GM21423 (cell line): ENCODE measurements at regions not wholly inside any gene's neighbourhood (a gene's known extent, or its start where the extent isn't known, plus 50 kb on each side); places are given as distances from the start of the nearest gene placed in this dataset.
A peak's percentile ranks its signal among the peaks of the same experiment; 100 is the strongest.

Experiments used
- ATAC-seq: cut with Tn5 transposase; IDR thresholded peaks from one replicate; pipeline ENCODE4 v1.9.1; 2021; ENCODE audit warnings: mild to moderate bottlenecking, moderate library complexity; ENCODE audit not compliant: unreplicated experiment

DNA sequence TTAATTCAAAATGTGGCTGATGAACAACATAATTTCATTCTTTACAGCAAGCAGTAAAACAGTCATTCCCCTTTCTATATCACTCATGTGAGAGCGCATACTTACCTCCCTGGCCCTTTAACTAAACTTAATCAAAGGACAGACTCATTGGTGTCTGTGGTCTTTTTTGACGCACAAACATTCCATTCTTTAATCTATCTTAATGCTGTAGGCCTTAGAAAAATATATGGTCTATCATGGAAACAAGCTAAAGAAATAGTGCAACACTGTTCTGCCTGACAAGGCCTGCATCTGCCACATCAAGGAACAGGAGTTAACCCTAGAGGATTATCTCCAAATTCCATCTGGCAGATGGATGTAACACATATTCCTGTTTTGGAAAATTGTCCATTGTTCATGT is 878.1 kb downstream of the NLGN4Y start:
- no peak for ATAC-seq

DNA sequence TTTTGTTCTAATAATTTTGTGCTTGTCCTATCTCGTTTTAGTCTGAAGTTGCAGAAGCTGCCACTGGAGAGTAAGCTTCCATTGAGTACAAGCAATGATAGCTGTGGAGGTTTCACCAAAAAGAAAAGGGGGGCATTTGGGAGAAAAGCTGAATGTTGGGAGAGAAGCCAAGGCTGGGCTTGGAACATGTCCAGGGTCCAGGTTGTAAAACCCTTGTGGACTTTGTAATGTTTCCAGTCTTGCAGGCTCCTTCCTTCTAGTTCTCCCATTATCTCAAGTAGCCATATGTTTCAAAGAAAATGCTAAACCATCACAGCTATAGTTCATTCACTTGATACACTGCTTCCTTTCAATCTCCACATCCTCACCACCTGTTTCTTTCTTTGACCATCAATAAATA is 880.2 kb downstream of the NLGN4Y start:
- ATAC-seq, result no peak

DNA sequence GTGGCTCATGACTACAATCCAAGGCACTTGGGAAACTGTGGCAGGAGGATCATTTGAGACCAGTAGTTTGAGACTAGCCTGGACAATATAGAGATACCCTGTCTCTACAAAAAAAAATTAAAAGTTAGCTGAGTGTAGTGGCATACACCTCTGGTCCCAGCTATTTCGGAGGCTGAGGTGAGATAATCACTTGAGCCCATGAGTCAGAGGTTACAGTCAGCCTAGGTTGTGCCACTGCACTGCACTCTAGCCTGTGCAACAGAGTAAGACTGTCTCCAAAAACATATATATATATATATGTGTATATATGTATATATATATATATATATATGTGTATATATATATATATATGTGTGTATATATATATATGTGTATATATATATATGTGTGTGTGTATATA is 890.8 kb downstream of the NLGN4Y start:
- no peak for ATAC-seq

DNA sequence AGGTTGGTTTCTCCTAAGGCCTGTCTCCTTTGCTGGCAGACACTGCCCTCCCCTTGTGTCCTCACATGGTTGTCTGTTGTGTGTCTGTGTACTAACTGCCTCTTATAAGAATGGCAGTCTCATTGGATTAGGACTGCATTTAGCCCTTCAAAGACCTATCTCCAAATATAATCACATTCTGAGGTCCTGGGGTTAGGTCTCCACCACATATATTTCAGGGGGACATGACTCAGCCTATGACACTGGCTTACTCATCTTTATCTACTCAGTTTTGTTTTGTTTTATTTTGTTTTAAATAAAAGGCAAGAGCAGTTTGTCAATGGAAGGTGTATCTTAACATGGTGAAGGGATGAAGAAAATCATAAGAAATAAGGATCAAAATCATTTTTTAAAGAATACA is 894.3 kb downstream of the NLGN4Y start:
- no peak for ATAC-seq

DNA sequence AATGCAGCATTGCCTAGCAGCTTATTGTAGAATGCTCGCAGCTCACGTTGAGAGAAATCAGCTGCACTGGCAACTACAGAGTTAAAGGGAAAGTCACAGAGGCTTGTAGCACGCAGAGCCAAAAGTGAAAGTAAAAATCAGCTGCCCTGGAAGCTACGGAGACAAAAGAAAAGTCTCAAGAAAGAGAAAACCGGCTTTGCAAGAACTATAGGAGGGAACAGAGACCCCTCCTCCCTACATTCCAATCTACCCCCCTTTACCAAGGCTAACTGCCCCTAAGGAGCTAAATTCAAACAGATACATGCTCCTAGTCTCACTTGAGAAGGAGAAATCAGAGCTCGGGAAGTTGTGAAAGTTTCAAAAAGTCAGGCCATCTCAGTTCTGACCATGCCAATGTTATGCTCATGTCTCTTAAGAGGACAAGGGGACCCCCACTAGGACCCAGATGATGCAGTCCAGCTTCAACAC is 900.4 kb downstream of the NLGN4Y start:
- ATAC-seq, result peak; percentile 79

DNA sequence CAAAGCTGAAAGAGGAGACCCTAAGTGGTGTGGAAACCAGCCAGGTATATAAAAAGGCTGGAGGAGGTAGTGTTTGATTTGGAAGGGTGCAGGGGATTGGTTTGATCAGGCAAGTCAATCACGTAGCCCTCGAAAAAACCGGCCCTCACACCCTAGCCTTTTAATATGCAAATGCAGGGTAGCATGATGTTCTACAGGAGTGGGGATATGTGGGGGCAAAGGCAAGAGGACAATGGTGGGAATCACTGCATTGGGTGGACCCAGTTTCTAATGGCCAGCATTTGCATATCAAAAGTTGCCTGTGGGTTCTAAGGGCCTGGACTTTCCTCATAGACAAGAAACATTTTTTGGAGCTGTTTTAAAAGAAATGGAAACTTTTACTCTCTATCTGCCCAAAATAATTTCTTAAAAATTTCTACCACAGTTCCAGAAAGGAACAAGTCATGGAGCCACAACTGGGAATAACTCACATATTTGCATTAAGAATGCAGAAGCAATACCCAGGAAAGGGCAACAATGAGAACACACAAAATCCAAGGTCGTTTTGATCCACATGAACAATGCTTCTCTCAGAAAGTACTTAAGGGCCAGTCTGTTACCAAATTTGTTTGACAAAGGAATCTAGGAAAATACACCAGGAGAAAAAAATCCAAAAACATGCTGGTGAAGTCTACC is 915.8 kb downstream of the NLGN4Y start:
- no peak for ATAC-seq

DNA sequence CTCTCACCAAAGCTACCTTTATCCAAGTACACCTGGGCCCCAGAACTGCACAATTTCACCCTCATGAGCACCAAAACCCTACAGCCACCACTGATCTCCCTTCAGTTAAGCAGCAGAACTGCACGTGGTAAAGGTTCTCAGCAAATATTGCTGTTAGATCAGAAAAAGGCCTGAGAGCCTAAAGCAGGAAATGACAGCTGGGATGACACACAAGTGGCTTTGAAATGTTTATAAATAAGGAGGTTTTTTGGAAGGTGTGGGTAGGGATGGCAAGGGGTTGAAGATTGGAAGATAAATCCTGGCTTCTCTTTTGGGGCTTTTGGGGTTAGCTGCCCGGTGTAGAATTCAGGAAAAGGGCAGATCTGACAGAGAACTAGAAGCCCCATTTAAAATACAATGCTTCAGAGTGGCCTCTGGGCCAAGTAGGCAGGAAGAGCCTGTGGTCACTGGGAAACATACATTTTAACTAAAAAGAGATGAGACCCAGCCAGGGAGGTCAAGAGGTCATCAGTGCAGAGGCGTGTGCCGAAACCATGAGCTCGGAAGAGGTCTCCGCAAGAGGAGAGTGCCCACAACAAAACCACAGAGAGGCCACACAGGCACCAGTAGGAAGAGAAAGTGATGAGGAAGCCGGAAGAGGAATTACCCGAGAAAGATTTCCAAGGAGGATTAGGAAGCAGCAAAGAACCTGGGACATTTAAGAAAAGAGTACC is 916.5 kb downstream of the NLGN4Y start:
- no peak for ATAC-seq

DNA sequence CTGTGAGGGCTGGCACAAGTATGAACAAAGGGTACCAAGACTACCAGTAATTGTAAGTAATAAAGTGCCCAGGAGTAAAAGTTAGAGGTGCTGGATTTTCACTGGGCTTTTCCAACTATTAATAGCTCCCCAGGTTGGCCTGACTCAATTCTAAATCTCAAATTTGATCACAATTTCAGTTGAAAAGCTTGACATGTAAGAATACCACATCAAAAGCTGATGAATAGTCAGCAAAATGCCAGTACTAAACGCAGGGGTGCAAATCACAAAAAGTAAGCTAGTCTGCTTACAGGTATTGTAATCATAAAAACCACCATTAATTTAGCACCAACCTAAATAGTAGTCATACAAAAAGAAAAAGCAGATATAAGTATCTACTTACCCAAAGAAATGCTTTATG is 917.5 kb downstream of the NLGN4Y start:
- no peak for ATAC-seq

DNA sequence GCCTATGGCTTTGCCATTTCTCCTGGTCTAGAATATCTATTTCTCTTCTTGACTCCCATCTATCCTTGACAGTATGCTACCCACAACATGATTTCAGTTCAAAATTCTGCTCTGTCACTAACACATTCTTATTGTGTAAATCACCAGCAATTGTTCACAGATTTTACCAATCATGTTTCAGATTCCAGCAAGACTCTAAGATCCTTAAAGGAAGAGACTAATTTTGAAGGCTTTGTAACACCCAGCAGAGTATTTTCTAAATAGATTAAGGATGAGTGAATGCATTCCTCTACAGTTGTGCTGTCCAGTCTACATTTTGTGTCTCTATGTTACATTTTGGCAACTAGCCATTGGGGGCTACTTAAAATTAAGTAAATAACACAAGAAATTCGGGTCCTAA is 921.5 kb downstream of the NLGN4Y start:
- ATAC-seq, result no peak

DNA sequence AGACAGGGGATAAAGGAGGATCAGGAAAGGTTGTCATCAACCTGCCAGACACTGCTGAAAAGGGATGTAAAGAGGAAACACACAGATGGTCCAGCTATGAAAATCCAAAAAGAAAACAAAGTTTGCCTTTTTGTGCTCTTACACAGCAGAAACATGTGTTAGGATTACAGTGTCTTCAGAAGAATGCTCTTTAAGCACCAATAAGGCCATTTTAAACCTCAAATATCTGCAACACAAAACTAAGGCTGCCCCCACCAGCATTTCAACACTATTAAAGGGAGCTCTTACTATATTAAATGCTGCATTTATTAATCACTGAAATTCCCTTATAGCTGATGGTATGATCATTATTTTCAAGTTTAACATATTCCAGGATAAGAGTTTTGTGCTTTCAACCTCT is 922.5 kb downstream of the NLGN4Y start:
- ATAC-seq, result no peak

DNA sequence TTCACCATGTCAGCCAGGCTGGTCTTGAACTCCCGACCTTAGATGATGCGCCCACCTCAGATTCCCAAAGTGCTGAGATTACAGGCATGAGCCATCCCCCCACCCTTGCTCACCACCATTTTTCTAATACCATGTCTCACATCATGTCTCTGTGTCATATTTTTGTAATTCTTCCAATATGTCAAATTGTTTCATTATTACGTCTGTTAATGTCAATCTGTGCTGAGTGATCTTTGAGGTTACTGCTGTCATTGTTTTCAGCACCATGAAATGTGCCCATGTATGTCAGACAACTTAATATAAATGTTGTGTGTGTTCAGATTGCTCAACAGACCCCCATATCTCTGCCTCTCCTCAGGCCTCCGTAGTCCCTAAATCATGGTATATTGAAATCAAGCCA is 923.6 kb downstream of the NLGN4Y start:
- no peak for ATAC-seq

DNA sequence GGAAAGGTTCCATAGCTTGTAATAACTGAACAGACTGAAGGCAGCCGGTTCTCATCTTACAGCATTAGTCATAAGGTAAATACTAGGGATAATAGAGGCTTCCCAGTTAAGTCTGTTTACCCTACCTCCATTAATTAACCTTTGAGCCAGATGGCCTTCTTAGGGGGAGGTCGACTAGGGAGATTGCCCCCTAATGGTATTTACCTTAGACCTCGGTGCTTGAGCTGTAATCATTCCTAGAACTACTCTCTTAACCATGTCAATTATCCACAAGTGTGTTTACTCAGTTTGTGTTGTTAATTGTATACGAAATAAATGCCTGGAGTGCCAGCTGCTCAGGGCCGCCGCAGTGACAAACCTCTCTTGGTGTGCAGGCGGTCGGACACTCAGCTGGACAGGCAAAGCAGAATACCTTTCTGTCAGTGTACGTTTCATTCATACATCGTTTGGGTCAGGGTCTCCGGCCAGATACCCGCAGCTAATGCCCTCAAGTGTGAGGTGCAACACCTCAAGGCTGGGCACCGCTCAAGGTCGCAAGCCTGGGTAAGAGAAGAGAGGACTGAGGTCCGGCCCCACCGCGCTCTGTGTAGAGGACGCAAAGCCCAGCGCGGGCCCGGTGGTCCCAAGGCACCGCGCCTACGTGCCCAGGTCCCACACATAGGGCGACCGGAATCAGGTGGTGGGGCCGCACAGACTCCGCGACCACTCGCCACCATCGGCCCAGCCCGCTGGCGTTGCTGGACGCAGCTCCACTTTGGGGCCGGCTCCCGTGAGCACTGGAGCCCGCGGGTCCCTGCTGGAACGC is 931.0 kb downstream of the NLGN4Y start:
- no peak for ATAC-seq

DNA sequence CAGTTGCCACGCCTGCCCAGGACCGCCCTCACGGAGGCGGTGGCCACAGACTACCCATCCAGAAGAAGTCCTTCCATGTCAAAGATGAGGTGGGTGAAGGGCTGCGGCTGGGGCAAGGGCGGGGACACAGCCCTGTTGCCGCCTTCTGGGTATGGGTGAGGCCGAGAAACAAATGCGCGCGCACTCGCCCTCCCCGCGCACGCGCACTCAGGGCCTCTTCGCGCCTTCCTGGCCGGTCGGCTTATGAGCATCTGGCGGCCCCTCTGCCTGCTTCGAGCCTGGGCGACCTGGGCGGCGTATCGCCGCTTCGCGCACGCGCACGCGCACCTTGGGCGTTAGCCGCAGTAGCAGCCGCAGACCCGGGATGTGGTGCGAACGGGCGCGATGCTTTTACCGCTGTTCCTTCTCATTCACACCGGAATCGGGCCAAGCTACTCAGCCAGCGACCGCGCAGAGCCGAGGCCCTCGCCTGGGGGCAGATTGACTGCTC is 931.7 kb downstream of the NLGN4Y start:
- ATAC-seq, result no peak

DNA sequence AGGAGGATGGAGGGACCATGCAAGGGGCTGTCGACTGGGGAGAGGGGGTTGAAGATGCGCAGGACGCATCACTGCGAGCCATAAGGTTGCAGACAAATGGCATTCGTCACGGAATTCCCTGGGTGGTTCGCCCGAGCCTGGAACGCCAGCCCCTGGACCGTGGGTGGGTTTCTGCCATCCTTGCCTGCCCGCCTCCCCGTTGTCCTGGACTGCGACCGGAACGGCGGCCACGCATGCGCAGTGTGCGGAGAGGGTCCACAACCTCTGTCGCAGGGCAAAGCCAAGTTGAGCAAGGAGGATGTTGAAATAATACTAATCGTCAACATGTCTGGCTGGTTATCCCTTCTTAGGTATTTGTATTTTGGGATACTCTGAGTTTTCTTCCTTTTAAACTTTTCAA is 932.2 kb downstream of the NLGN4Y start:
- ATAC-seq, result no peak

DNA sequence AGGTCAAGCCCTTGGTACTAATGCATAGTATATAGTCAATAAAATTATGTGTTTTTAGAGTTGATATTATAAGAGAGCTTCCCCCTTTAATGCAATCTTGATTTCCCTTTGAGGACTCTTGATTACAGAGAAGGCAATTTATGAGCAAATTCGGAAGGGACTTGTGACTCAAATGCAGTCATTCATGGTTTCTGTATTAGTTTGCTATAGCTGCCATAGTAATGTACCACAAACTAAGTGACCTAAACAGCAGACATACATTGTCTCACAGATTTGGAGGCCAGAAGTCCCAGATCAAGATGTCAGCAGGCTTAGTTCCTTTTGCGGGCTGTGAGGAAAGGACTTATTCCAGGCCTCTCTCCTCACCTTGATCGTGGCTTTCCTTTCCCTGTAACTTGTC is 933.4 kb downstream of the NLGN4Y start:
- ATAC-seq, result no peak

DNA sequence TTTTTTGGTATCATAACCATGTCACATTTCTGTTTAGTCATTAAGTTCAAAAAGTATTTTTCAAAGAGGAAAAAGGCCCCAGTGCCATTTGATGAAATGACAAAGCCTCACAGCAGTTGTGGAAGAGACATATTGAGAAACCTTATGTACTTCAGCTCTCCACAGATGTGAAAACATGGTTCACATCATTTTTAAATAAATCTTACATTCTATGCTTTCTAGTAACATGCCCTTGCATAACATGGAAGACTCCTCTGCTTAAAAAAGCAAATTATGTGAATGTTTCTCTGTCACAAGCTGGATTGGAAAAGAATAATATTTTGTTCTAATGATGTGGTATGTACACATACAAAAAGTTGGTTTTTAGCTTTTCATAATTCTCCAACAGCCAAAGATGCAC is 934.1 kb downstream of the NLGN4Y start:
- ATAC-seq, result no peak

DNA sequence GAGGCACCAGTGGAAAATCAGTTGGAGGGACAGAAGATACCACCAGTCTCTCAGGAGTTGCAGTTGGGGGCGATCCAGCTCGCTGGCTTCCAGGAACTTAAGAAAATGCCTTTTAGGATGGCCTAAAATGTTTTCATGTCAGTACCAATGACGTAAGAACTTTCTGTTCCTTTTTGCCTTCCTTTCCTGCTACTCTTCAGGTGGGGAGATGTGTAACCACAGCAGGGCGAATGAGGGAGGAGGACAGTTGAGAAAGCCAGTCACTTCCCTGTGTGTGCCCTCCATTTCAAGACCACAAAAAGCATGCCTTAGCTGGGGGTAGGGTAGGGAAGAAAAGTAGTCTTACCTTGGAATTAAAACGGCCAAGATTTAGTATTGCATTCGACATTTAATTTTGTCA is 941.6 kb downstream of the NLGN4Y start:
- ATAC-seq, result no peak

DNA sequence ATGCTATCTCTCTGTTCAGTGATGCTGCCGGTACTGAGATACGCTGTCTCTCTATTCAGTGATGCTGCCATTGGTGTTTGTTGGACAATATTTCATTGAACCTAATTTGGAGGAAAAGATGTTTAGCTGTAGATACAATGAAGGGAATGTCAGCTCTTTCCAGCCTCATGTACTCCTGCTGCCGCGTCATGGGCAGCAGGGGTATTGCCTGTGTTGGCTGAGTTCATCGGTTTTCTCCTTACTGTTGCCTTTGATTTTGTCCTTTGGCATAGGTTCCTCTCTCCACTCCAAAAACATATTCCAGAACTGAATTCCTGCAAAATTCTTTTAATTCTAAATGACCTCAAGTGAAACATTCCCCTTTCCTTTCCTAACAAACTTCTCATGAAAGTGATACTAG is 942.6 kb downstream of the NLGN4Y start:
- ATAC-seq, result no peak

DNA sequence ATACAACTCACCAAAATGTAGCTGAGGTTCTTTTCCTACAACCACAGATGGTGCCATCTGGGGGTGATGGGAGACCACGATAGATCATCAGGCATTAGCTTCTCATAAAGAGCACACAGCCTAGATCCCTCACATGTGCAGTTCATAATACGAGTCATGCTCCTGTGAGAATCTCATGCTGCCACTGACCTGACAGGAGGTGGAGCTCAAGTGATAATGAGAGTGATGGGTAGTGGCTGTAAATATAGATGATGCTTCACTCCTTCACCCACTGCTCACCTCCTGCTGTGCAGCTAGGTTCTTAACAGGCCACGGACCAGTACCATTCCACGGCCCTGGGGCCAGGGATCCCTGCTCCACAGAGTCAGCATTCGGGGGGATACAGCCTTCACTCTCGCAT is 943.8 kb downstream of the NLGN4Y start:
- ATAC-seq, result no peak

DNA sequence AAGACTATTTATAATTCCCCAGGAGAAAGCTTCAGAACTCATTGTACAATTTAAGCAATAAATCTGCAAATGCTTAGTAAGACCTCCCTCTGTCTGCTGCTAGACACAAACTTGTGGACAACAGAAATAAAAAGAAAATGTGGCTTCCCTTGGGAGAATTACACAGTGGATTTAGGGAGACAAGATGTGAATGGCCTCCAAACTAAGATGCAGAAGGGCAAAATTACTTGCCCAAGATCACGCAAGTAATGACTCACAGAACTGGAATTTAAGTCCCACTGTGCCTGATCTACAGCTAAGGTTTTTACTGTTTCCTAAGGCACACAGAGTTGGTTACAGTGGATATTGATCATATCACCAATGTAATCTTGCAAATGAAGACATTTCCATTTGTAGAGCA is 947.0 kb downstream of the NLGN4Y start:
- ATAC-seq, result no peak

DNA sequence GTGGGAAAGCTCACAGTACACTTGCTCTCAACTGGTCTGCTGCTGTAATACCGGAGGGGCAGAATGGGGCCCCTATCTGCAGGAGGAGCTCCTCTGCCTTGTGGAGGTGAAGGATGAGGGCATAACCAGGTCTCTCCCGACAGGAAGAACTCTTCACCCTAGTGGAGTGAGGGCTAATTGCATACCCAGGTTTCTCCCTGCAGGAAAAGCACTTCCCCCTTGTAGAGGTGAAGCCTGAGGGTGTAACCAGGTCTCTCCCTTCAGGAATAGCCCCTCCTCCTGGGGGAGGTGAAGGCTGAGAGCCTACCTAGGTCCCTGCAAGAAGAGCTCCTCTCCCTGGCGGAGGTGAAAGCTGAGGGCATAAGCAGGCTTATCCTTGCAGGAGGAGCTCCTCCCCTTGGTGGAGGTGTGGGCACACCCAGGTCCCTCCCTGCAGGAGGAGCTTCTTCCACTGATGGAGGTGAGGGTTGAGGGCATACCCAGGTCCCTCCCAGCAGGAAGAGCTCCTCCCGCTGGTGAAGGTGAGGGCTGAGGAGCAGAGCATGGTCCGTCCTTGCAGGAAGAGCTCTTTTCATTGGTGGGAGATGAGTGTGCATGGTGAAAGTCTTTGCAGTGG is 954.1 kb downstream of the NLGN4Y start:
- no peak for ATAC-seq
